ENCODE measurements at regions not wholly inside any gene's neighbourhood (a gene's known extent, or its start where the extent isn't known, plus 50 kb on each side); places are given as distances from the start of the nearest gene placed in this dataset.

DNA sequence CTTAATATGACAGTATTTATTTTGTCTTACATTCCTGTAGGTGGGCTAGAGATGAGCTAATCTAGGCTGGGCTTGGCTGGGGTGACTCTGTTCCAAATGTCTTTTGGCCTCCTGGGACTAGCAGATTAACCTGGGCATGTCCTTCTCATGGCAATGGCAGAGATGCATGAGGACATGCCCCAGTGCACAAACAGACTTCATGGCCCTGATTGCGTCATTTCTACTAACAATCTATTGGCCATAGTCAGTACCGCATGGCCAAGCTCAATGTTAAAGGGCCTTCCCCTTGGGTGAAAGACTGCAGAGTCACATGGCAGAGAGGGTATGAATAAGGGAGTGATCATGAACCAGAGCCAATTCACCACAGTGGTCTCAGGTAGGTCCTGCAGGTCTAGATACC lies 313.4 kb downstream of the MSX2 start:
- DNase-seq (ENCODE audit: extremely low spot score in 2 of 2): no peak
- TF ChIP-seq POLR2AphosphoS5 (IDR thresholded peaks at IDR 0.05; ENCODE audit: insufficient read depth in 1 of 2, low read depth in 1 of 2) (no peak), POLR2A (IDR thresholded peaks at IDR 0.05) (no peak)
- TF ChIP-seq, protein P1, sequence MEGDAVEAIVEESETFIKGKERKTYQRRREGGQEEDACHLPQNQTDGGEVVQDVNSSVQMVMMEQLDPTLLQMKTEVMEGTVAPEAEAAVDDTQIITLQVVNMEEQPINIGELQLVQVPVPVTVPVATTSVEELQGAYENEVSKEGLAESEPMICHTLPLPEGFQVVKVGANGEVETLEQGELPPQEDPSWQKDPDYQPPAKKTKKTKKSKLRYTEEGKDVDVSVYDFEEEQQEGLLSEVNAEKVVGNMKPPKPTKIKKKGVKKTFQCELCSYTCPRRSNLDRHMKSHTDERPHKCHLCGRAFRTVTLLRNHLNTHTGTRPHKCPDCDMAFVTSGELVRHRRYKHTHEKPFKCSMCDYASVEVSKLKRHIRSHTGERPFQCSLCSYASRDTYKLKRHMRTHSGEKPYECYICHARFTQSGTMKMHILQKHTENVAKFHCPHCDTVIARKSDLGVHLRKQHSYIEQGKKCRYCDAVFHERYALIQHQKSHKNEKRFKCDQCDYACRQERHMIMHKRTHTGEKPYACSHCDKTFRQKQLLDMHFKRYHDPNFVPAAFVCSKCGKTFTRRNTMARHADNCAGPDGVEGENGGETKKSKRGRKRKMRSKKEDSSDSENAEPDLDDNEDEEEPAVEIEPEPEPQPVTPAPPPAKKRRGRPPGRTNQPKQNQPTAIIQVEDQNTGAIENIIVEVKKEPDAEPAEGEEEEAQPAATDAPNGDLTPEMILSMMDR (IDR thresholded peaks at IDR 0.05): no peak
- Histone ChIP-seq H3K27ac (no peak overlapping the region), H3K36me3 (no peaks in the 10 kb centered on the region), H3K27me3 (no peaks in the 10 kb centered on the region), H3K9me3 (no peaks in the 10 kb centered on the region), H3K4me1 (no peaks in the 10 kb centered on the region), H3K4me3 (no peak overlapping the region)
- intact Hi-C loops (cut with DNase I): no loop called here

DNA sequence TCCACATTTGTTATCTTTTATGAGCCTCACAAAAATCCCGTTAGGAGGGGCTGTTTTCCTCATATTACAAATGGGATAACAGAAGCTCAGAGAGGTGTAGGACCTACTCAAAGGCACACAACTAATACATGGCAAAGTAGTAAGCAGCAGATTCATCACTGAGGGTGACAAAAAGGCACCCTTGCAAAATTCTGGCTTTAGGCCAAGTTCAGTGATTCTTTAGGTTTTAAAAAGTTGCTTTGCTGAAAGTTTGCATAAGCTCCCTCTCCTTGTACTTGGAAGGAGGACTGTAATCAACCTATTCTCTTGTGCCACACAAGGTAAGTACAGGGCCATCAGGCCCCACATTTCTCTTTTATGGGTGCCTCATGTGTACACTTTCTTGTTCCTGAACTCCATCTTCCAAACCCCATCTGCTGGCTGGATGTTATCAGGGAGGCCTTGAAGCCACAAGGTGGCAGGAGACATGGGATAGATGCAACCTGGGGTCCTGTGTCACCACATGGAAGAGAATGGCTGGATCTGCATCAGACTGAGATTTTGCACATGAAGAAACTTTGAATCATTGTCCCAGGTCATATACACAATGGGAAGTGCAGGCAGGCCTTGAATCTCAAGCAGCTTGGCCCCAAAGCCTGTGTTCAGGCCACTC lies 311.6 kb downstream of the MSX2 start:
- Histone ChIP-seq H3K27me3 (no peaks in the 10 kb centered on the region), H3K4me3 (no peak overlapping the region), H3K27ac (no peak overlapping the region), H3K36me3 (no peaks in the 10 kb centered on the region), H3K9me3 (no peaks in the 10 kb centered on the region), H3K4me1 (no peaks in the 10 kb centered on the region)
- no peak for DNase-seq (ENCODE audit: extremely low spot score in 2 of 2)
- TF ChIP-seq, protein P1 (IDR thresholded peaks at IDR 0.05): no peak
- TF ChIP-seq POLR2A (IDR thresholded peaks at IDR 0.05) (no peak), POLR2AphosphoS5 (IDR thresholded peaks at IDR 0.05; ENCODE audit: insufficient read depth in 1 of 2, low read depth in 1 of 2) (no peak)
- intact Hi-C loops (cut with DNase I): no loop called here

DNA sequence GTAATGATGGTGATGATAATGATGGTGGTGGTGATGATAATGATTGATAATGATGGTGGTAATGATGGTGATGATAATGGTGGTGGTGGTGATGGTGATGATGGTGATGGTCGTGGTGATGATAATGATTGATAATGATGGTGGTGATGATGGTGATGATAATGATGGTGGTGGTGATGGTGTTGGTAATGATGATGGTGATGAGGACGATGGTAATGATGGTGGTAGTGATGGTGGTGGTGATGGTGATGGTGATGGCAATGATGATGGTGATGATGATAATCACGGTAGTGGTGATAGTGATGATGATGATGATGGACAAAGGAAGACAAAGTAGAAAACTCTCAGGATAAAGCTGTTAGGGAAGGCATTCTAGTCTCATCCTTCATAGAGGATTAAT lies 310.5 kb downstream of the MSX2 start:
- H3K4me3 ChIP-seq: no peak overlapping the region
- intact Hi-C loops (cut with DNase I): no loop called here
- TF ChIP-seq, protein P1 (IDR thresholded peaks at IDR 0.05): no peak
- TF ChIP-seq POLR2AphosphoS5 (IDR thresholded peaks at IDR 0.05; ENCODE audit: insufficient read depth in 1 of 2, low read depth in 1 of 2) (no peak), POLR2A (IDR thresholded peaks at IDR 0.05) (no peak)
- no peaks in the 10 kb centered on the region for H3K36me3 ChIP-seq
- H3K4me1 ChIP-seq: no peaks in the 10 kb centered on the region
- H3K27me3 ChIP-seq: no peaks in the 10 kb centered on the region
- no peak overlapping the region for H3K27ac ChIP-seq
- H3K9me3 ChIP-seq: no peaks in the 10 kb centered on the region
- DNase-seq (ENCODE audit: extremely low spot score in 2 of 2): no peak

DNA sequence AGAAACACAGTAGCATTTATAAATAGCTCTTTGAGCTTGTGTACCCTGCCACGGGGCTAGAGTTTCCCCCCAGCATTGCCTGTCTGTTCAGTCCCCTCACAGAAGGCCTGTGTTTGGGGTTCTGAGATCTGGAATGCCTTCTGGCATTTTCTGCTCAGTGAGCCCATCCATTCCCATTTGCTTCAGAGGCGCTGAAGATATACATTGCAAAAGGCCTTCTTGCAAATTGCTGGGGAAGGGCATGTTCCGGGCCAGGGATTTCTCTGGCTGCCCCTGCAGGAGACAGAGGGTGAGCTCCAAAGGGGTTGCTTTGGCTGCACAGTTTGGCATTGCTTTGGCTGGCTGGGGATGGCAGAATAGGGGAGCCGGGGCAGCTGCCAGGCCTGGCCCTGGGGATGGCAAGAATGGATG lies 308.4 kb downstream of the MSX2 start:
- TF ChIP-seq POLR2AphosphoS5 (IDR thresholded peaks at IDR 0.05; ENCODE audit: insufficient read depth in 1 of 2, low read depth in 1 of 2) (no peak), POLR2A (IDR thresholded peaks at IDR 0.05) (no peak)
- TF ChIP-seq, protein P1 (IDR thresholded peaks at IDR 0.05): no peak
- H3K36me3 ChIP-seq: no peaks in the 10 kb centered on the region
- no peaks in the 10 kb centered on the region for H3K27me3 ChIP-seq
- no peak overlapping the region for H3K27ac ChIP-seq
- H3K4me3 ChIP-seq: no peak overlapping the region
- no peaks in the 10 kb centered on the region for H3K9me3 ChIP-seq
- no peak for DNase-seq (ENCODE audit: extremely low spot score in 2 of 2)
- intact Hi-C loops (cut with DNase I): no loop called here
- H3K4me1 ChIP-seq: no peaks in the 10 kb centered on the region

DNA sequence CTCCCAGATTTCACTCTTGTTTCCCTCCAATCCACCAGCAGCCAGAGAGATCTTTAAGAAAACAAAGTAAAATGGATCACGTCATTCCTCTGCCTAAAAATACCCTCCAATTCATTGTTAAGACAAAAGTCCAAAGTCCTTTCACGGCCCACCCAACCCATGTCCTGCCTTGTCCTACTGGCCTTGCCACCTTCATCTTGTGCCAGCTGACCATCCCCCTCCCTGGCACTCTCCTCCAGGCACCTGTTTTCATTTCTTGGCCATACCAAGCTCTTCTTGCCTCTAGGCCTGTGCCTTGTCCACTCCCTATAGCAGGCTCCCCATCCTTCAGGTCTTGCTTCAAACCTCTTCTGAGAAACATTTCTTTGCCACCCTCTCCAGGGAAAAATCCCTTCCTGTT lies 307.6 kb downstream of the MSX2 start:
- H3K36me3 ChIP-seq: no peaks in the 10 kb centered on the region
- H3K4me3 ChIP-seq: no peak overlapping the region
- no peak overlapping the region for H3K27ac ChIP-seq
- no peaks in the 10 kb centered on the region for H3K9me3 ChIP-seq
- DNase-seq (ENCODE audit: extremely low spot score in 2 of 2): no peak
- intact Hi-C loops (cut with DNase I): no loop called here
- H3K27me3 ChIP-seq: no peaks in the 10 kb centered on the region
- H3K4me1 ChIP-seq: no peaks in the 10 kb centered on the region
- TF ChIP-seq POLR2AphosphoS5 (IDR thresholded peaks at IDR 0.05; ENCODE audit: insufficient read depth in 1 of 2, low read depth in 1 of 2) (no peak), POLR2A (IDR thresholded peaks at IDR 0.05) (no peak)
- TF ChIP-seq, protein P1 (IDR thresholded peaks at IDR 0.05): no peak
